SK-N-SH (cell line): ENCODE measurements at regions not wholly inside any gene's neighbourhood (a gene's known extent, or its start where the extent isn't known, plus 50 kb on each side); places are given as distances from the start of the nearest gene placed in this dataset.

Experiments
- CTCF ChIA-PET: fragments of 300-600, 350-600 bp; formaldehyde crosslinking; extraction: SDS; loops from one replicate; lab custom pipeline; 2021; lab: Yijun Ruan, JAX
- POLR2A ChIA-PET: fragments of 350-600 bp; sonication (Branson Sonifier 250); formaldehyde crosslinking; extraction: SDS; loops from one replicate; lab custom pipeline; 2020; ENCODE audit warnings: antibody characterized with exemption, inconsistent platforms; lab: Yijun Ruan, JAX
- DNase-seq: peaks from one replicate; pipeline ENCODE4 v3.0.0; 2012
- H2AFZ ChIP-seq: fragments of 200-600 bp; sonication (generic); 2 replicates; pipeline ENCODE4 v1.8.1; 2016; ENCODE audit warnings: antibody characterized with exemption, mild to moderate bottlenecking, low read depth
- H3F3A ChIP-seq: fragments of 200-600 bp; sonication (generic); replicated peaks from 2 replicates; pipeline ENCODE3; 2016; ENCODE audit warnings: antibody characterized with exemption, mild to moderate bottlenecking; ENCODE audit not compliant: insufficient read depth
- H3K27ac ChIP-seq, 2 experiments: fragments of 200-500 bp in 1 of 2; fragments of 200-600 bp in 1 of 2; sonication (Bioruptor generic) in 1 of 2; sonication (generic), shearing (Covaris generic) in 1 of 2; 2 replicates each; pipeline versions ENCODE4 v1.5.1 to v1.6.1; 2014 to 2016; ENCODE audit warnings: low read depth in 2 of 2, inconsistent platforms in 1 of 2, low read length in 1 of 2, mild to moderate bottlenecking in 1 of 2, mixed read lengths in 1 of 2
- H3K27me3 ChIP-seq: fragments of 200-600 bp; sonication (generic), shearing (Covaris generic); 2 replicates; pipeline ENCODE4 v1.6.1; 2016; ENCODE audit warnings: mixed run types; ENCODE audit not compliant: insufficient read depth
- H3K36me3 ChIP-seq, 2 experiments: fragments of 200-500 bp in 1 of 2; fragments of 200-600 bp in 1 of 2; sonication (Bioruptor generic) in 1 of 2; sonication (generic) in 1 of 2; replicated peaks in 1 of 2; 2 replicates each; pipeline versions ENCODE3 to v1.5.1; 2014 to 2016; ENCODE audit warnings: low read length in 1 of 2, mild to moderate bottlenecking in 1 of 2; ENCODE audit not compliant: insufficient read depth in 2 of 2, control insufficient read depth in 1 of 2
- H3K4me1 ChIP-seq, 2 experiments: fragments of 200-500 bp in 1 of 2; fragments of 200-600 bp in 1 of 2; sonication (Bioruptor generic) in 1 of 2; sonication (generic), shearing (Covaris generic) in 1 of 2; 2 replicates each; pipeline versions ENCODE4 v1.5.1 to v1.6.1; 2014 to 2016; ENCODE audit warnings: low read depth in 1 of 2, low read length in 1 of 2, mixed run types in 1 of 2; ENCODE audit not compliant: insufficient read depth in 2 of 2, control insufficient read depth in 1 of 2
- H3K4me2 ChIP-seq: fragments of 200-600 bp; sonication (generic), shearing (Covaris generic); 2 replicates; pipeline ENCODE4 v1.6.1; 2017; ENCODE audit warnings: mixed run types
- H3K4me3 ChIP-seq, 2 experiments: fragments of 200-500 bp in 1 of 2; fragments of 200-600 bp in 1 of 2; sonication (Bioruptor generic) in 1 of 2; sonication (generic), shearing (Covaris generic) in 1 of 2; 2 replicates each; pipeline versions ENCODE4 v1.5.1 to v1.8.1; 2014 to 2016; ENCODE audit warnings: low read depth in 2 of 2, inconsistent platforms in 1 of 2, low read length in 1 of 2, mild to moderate bottlenecking in 1 of 2, mixed read lengths in 1 of 2, moderate library complexity in 1 of 2
- H3K79me2 ChIP-seq: fragments of 200-600 bp; sonication (generic); 2 replicates; pipeline ENCODE4 v1.8.1; 2017; ENCODE audit warnings: mild to moderate bottlenecking; ENCODE audit not compliant: insufficient read depth
- H3K9ac ChIP-seq: fragments of 200-600 bp; sonication (generic); 2 replicates; pipeline ENCODE4 v1.6.1; 2017; ENCODE audit warnings: mixed run types
- H3K9me2 ChIP-seq: fragments of 200-600 bp; sonication (generic); 2 replicates; pipeline ENCODE4 v1.6.1; 2017; ENCODE audit warnings: mixed run types
- H3K9me3 ChIP-seq: fragments of 200-600 bp; sonication (generic); 2 replicates; pipeline ENCODE4 v1.6.1; 2017; ENCODE audit warnings: mixed run types, mild to moderate bottlenecking, moderate library complexity
- H4K20me1 ChIP-seq: fragments of 200-600 bp; sonication (generic); 2 replicates; pipeline ENCODE4 v1.6.1; 2017; ENCODE audit warnings: mild to moderate bottlenecking, mixed run types; ENCODE audit not compliant: insufficient read depth
- ELF1 ChIP-seq: IDR thresholded peaks from 2 replicates; pipeline ENCODE4 v1.4.0; 2012
- EP300 ChIP-seq, 2 experiments: IDR thresholded peaks; 2 replicates each; pipeline versions ENCODE4 v1.4.0 to v1.6.1; 2012; ENCODE audit warnings: borderline replicate concordance in 1 of 2, low read depth in 1 of 2, low read length in 1 of 2
- EZH2phosphoT487 ChIP-seq: fragments of 200-600 bp; sonication (generic); IDR thresholded peaks from 2 replicates; pipeline ENCODE4 v1.6.1; 2017; ENCODE audit warnings: low read depth, mixed run types, mild to moderate bottlenecking, antibody characterized with exemption, moderate library complexity, borderline replicate concordance
- FOSL2 ChIP-seq: IDR thresholded peaks from 2 replicates; pipeline ENCODE4 v1.4.0; 2012; ENCODE audit warnings: low read depth, mild to moderate bottlenecking, moderate library complexity, borderline replicate concordance
- GATA2 ChIP-seq: sonication (generic); formaldehyde crosslinking; IDR thresholded peaks from 2 replicates; pipeline ENCODE4 v1.5.0; 2020; ENCODE audit warnings: mild to moderate bottlenecking, missing genetic modification reagents
- JUND ChIP-seq: IDR thresholded peaks from 2 replicates; pipeline ENCODE4 v1.4.0; 2012
- MXI1 ChIP-seq: IDR thresholded peaks from 2 replicates; pipeline ENCODE4 v1.6.1; 2012; ENCODE audit warnings: mild to moderate bottlenecking, low read depth, low read length, improper control_type of control experiment
- NRF1 ChIP-seq: IDR thresholded peaks from 2 replicates; pipeline ENCODE4 v1.6.1; 2012; ENCODE audit warnings: low read depth, mild to moderate bottlenecking, low read length
- POLR2AphosphoS5 ChIP-seq: IDR thresholded peaks from 2 replicates; pipeline ENCODE4 v1.6.1; 2012; ENCODE audit warnings: low read depth, low read length
- RCOR1 ChIP-seq: fragments of 150-350 bp; IDR thresholded peaks from 2 replicates; pipeline ENCODE4 v1.6.1; 2017; ENCODE audit warnings: antibody characterized with exemption, low read length
- RFX5 ChIP-seq: IDR thresholded peaks from 2 replicates; pipeline ENCODE4 v1.6.1; 2012; ENCODE audit warnings: mild to moderate bottlenecking, improper control_type of control experiment, low read length
- SMC3 ChIP-seq: IDR thresholded peaks from 2 replicates; pipeline ENCODE4 v1.6.1; 2012; ENCODE audit warnings: low read depth, low read length, improper control_type of control experiment
- YY1 ChIP-seq: IDR thresholded peaks from 2 replicates; pipeline ENCODE4 v1.4.0; 2012; ENCODE audit warnings: low read depth, mild to moderate bottlenecking
- WGBS: methylation state at CpG from one replicate; pipeline ENCODE4 v1.1.6; 2017; ENCODE audit warnings: low lambda C conversion rate; 5-methylcytosine and 5-hydroxymethylcytosine counted together
- TF ChIP-seq, protein P1 (sequence below): IDR thresholded peaks from 2 replicates; pipeline ENCODE4 v1.4.0; 2012; ENCODE audit warnings: low read depth, borderline replicate concordance
- TF ChIP-seq, protein P2 (sequence below): fragments of 150-350 bp; IDR thresholded peaks from 2 replicates; pipeline ENCODE4 v1.6.1; 2016; ENCODE audit warnings: mild to moderate bottlenecking, low read depth, low read length
- TF ChIP-seq, protein P3 (sequence below): IDR thresholded peaks from 2 replicates; pipeline ENCODE4; 2012
- TF ChIP-seq, protein P4 (sequence below): IDR thresholded peaks from 2 replicates; pipeline ENCODE4 v1.6.1; 2012; ENCODE audit warnings: mild to moderate bottlenecking, low read depth, low read length, moderate library complexity
- TF ChIP-seq, protein P5 (sequence below): IDR thresholded peaks from 2 replicates; pipeline ENCODE4 v1.4.0; 2012; ENCODE audit warnings: low read depth, borderline replicate concordance

DNA sequence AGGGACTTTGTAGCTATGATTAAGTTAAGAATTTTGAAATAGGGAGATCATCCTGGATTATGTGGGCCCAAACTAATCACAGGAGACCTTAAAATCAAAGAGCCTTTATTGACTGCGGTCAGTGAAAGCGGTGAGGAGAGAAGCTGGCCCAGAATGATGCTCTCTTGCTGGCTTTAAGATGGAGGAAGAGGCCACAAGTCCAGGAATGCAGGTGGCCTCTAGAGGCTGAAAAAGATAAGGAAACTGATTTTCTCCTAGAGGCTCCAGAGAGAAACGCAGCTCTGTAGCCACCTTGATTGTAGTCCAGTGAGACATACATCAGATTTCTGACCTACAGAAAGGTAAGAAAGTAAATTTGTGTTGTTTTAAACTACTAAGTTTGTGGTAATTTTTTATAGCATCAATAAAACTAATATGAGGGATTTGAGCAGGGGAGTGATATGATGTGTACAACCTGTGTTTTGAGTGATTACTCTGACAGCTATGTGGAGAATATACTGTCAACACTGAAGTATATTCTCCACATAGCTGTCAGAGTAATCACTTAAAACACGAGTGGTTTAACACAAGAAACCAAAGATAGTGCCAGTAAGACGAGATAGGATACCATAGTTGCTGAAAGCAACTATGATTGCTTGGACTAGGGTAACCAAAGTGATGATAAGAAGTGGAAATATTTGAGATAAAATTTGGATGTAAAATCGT is 364.4 kb upstream of the CHST9 start:
- H3K27me3 ChIP-seq, result no peaks in the 10 kb centered on the region
- DNase-seq, result no peak
- CTCF ChIA-PET, result interaction anchor here (0.9 to 1.0 kb wide), 2 partner anchors 33 to 186 kb away, joined by 3 to 4 read pairs; no protein-coding TSS in a partner anchor
- H2AFZ ChIP-seq, result no peak overlapping the region
- H3K9ac ChIP-seq, result no peak overlapping the region
- no peak overlapping the region for H3K4me2 ChIP-seq
- H3K4me1 ChIP-seq, result no peaks in the 10 kb centered on the region
- POLR2A ChIA-PET, result no interaction called here
- H3K27ac ChIP-seq, result no peak overlapping the region
- no peak for TF ChIP-seq NRF1
- no peak for TF ChIP-seq MXI1
- no peak for TF ChIP-seq EZH2phosphoT487
- TF ChIP-seq, protein P1, sequence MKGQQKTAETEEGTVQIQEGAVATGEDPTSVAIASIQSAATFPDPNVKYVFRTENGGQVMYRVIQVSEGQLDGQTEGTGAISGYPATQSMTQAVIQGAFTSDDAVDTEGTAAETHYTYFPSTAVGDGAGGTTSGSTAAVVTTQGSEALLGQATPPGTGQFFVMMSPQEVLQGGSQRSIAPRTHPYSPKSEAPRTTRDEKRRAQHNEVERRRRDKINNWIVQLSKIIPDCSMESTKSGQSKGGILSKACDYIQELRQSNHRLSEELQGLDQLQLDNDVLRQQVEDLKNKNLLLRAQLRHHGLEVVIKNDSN, result no peak
- TF ChIP-seq POLR2AphosphoS5, result no peak
- no peak for TF ChIP-seq FOSL2
- TF ChIP-seq ELF1, result no peak
- TF ChIP-seq, protein P2, sequence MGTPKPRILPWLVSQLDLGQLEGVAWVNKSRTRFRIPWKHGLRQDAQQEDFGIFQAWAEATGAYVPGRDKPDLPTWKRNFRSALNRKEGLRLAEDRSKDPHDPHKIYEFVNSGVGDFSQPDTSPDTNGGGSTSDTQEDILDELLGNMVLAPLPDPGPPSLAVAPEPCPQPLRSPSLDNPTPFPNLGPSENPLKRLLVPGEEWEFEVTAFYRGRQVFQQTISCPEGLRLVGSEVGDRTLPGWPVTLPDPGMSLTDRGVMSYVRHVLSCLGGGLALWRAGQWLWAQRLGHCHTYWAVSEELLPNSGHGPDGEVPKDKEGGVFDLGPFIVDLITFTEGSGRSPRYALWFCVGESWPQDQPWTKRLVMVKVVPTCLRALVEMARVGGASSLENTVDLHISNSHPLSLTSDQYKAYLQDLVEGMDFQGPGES, result no peak
- TF ChIP-seq JUND, result no peak
- no peak for TF ChIP-seq GATA2 (CRISPR knock-in tag)
- H3K9me3 ChIP-seq, result no peaks in the 10 kb centered on the region
- no peaks in the 10 kb centered on the region for H3F3A ChIP-seq
- no peaks in the 10 kb centered on the region for H4K20me1 ChIP-seq
- no peak overlapping the region for H3K4me3 ChIP-seq
- H3K36me3 ChIP-seq, result no peaks in the 10 kb centered on the region
- no peaks in the 10 kb centered on the region for H3K79me2 ChIP-seq
- H3K9me2 ChIP-seq, result no peaks in the 10 kb centered on the region
- 28% methylated on average over 6 of the region's 6 CpGs for WGBS

DNA sequence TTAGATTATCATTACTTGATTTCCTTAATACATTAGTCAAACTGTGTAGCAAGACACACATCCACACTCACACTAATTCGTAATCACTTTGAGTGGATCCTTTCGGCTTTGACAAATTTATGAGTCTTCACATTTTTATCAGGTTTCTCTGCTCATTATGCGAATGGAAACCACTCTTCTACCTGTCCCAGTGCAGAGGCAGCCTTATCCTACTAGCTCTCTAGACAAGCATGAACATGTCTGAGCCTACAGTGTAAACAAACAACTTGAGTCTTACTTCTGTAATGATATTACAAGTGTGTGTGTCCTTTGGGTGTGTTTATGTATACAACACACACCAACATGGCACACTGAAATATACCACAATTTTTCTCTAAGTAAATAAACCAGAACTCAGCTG is 361.9 kb upstream of the CHST9 start:
- Histone ChIP-seq H3K9me3 (no peaks in the 10 kb centered on the region), H3K27ac (no peak overlapping the region), H3K4me3 (no peak overlapping the region), H3K36me3 (no peaks in the 10 kb centered on the region), H3K9ac (no peak overlapping the region), H3K27me3 (no peaks in the 10 kb centered on the region), H3K9me2 (no peaks in the 10 kb centered on the region), H2AFZ (no peak overlapping the region), H3K4me2 (no peak overlapping the region), H3F3A (no peaks in the 10 kb centered on the region), H4K20me1 (no peaks in the 10 kb centered on the region), H3K79me2 (no peaks in the 10 kb centered on the region), H3K4me1 (no peaks in the 10 kb centered on the region)
- POLR2A ChIA-PET, result no interaction called here
- WGBS, result 35% methylated on average over 3 of the region's 3 CpGs
- DNase-seq, result no peak
- CTCF ChIA-PET, result no interaction called here
- TF ChIP-seq EP300 (IDR thresholded peaks at IDR 0.05; ENCODE audit: borderline replicate concordance in 1 of 2, low read depth in 1 of 2, low read length in 1 of 2) (no peak), RFX5 (no peak), NRF1 (no peak), SMC3 (no peak), YY1 (no peak), RCOR1 (no peak)
- TF ChIP-seq, protein P3, sequence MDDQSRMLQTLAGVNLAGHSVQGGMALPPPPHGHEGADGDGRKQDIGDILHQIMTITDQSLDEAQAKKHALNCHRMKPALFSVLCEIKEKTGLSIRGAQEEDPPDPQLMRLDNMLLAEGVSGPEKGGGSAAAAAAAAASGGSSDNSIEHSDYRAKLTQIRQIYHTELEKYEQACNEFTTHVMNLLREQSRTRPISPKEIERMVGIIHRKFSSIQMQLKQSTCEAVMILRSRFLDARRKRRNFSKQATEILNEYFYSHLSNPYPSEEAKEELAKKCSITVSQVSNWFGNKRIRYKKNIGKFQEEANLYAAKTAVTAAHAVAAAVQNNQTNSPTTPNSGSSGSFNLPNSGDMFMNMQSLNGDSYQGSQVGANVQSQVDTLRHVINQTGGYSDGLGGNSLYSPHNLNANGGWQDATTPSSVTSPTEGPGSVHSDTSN, result no peak
- TF ChIP-seq, protein P4, sequence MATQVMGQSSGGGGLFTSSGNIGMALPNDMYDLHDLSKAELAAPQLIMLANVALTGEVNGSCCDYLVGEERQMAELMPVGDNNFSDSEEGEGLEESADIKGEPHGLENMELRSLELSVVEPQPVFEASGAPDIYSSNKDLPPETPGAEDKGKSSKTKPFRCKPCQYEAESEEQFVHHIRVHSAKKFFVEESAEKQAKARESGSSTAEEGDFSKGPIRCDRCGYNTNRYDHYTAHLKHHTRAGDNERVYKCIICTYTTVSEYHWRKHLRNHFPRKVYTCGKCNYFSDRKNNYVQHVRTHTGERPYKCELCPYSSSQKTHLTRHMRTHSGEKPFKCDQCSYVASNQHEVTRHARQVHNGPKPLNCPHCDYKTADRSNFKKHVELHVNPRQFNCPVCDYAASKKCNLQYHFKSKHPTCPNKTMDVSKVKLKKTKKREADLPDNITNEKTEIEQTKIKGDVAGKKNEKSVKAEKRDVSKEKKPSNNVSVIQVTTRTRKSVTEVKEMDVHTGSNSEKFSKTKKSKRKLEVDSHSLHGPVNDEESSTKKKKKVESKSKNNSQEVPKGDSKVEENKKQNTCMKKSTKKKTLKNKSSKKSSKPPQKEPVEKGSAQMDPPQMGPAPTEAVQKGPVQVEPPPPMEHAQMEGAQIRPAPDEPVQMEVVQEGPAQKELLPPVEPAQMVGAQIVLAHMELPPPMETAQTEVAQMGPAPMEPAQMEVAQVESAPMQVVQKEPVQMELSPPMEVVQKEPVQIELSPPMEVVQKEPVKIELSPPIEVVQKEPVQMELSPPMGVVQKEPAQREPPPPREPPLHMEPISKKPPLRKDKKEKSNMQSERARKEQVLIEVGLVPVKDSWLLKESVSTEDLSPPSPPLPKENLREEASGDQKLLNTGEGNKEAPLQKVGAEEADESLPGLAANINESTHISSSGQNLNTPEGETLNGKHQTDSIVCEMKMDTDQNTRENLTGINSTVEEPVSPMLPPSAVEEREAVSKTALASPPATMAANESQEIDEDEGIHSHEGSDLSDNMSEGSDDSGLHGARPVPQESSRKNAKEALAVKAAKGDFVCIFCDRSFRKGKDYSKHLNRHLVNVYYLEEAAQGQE, result no peak
- TF ChIP-seq, protein P5, sequence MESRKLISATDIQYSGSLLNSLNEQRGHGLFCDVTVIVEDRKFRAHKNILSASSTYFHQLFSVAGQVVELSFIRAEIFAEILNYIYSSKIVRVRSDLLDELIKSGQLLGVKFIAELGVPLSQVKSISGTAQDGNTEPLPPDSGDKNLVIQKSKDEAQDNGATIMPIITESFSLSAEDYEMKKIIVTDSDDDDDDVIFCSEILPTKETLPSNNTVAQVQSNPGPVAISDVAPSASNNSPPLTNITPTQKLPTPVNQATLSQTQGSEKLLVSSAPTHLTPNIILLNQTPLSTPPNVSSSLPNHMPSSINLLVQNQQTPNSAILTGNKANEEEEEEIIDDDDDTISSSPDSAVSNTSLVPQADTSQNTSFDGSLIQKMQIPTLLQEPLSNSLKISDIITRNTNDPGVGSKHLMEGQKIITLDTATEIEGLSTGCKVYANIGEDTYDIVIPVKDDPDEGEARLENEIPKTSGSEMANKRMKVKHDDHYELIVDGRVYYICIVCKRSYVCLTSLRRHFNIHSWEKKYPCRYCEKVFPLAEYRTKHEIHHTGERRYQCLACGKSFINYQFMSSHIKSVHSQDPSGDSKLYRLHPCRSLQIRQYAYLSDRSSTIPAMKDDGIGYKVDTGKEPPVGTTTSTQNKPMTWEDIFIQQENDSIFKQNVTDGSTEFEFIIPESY, result no peak
- TF ChIP-seq, protein P1, result no peak
